Endothelial cell (in vitro differentiated cells): ENCODE measurements at regions not wholly inside any gene's neighbourhood (a gene's known extent, or its start where the extent isn't known, plus 50 kb on each side); places are given as distances from the start of the nearest gene placed in this dataset.

Source experiments
- DNase-seq: peaks from one replicate; pipeline ENCODE4 v3.0.0; 2021; ENCODE audit warnings: low spot score
- H3K27ac Mint-ChIP-seq: one replicate; pipeline ENCODE4 v1.8.0; 2021; ENCODE audit warnings: mixed read lengths, inconsistent platforms; ENCODE audit not compliant: unreplicated experiment
- H3K27me3 Mint-ChIP-seq: one replicate; pipeline ENCODE4 v1.8.0; 2021; ENCODE audit warnings: mild to moderate bottlenecking, moderate library complexity, mixed read lengths, inconsistent platforms; ENCODE audit not compliant: unreplicated experiment
- H3K36me3 Mint-ChIP-seq: one replicate; pipeline ENCODE4 v1.8.0; 2021; ENCODE audit warnings: mild to moderate bottlenecking, low read depth, mixed read lengths, inconsistent platforms; ENCODE audit not compliant: unreplicated experiment
- H3K4me1 Mint-ChIP-seq: one replicate; pipeline ENCODE4 v1.8.0; 2021; ENCODE audit warnings: mild to moderate bottlenecking, mixed read lengths, inconsistent platforms; ENCODE audit not compliant: unreplicated experiment
- H3K4me3 Mint-ChIP-seq: one replicate; pipeline ENCODE4 v1.8.0; 2021; ENCODE audit warnings: mild to moderate bottlenecking, mixed read lengths, inconsistent platforms; ENCODE audit not compliant: unreplicated experiment
- H3K9me3 Mint-ChIP-seq: one replicate; pipeline ENCODE4 v1.8.0; 2021; ENCODE audit warnings: mixed read lengths, inconsistent platforms; ENCODE audit not compliant: unreplicated experiment
- CTCF ChIP-seq: fragments of 200-600 bp; sonication (generic); IDR thresholded peaks from one replicate; pipeline ENCODE4 v1.5.0; 2021; ENCODE audit warnings: antibody characterized with exemption; ENCODE audit not compliant: unreplicated experiment

DNA sequence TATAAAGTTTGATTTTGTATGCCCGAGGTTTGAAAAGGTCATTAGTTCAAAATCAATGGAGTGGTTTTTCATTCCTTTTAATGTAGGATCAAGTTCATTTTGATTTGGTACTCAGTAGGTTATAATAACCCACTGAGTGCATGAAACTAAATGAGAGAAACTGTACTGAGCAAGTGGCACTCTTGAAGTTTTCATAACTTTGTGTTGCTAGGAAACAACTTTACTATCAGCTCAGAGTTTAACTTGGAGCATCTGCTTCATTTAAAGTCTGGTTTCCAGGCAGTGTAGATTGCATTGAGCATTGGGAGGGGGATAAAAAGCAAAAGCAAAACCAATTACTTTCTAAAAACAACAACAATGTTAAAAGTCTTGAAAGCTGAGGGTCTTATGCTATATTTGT lies 1361.6 kb upstream of the CHAC2 start:
- no peak overlapping the region for H3K27ac Mint-ChIP-seq
- no peaks in the 10 kb centered on the region for H3K4me1 Mint-ChIP-seq

DNA sequence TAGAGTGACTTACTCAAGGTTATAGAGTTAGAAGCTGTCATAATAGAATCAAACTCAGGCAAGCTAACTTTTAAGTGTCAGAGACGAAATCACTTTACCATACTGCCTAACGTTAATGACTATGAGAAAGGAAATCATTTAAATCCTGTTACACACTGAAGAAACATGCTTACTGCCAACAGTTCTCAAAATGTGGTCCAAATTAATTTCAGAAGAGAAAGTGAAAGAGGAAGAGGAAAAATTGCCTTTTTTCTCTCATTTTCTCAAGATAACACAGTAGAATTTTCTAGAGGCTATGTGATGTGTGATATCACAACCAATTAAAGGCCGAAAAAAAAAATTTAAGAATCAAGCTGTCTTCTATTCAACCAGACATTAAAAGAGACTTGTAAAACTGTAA lies 1362.7 kb upstream of the CHAC2 start:
- no peak overlapping the region for H3K27ac Mint-ChIP-seq
- no peaks in the 10 kb centered on the region for H3K4me1 Mint-ChIP-seq
- no peaks in the 10 kb centered on the region for H3K9me3 Mint-ChIP-seq
- no peak overlapping the region for H3K4me3 Mint-ChIP-seq
- no peak for TF ChIP-seq CTCF
- no peaks in the 10 kb centered on the region for H3K27me3 Mint-ChIP-seq
- no peaks in the 10 kb centered on the region for H3K36me3 Mint-ChIP-seq
- DNase-seq: no peak

More for the DNA sequence above, 1361.6 kb upstream of the CHAC2 start:
- Mint-ChIP-seq H3K4me3 (no peak overlapping the region), H3K36me3 (no peaks in the 10 kb centered on the region), H3K9me3 (no peaks in the 10 kb centered on the region), H3K27me3 (peaks cover 2% of the 10 kb centered on the region)
- DNase-seq: no peak
- no peak for TF ChIP-seq CTCF

GRCh38 chr2:52404046-52404445 lies 1363.6 kb upstream of the CHAC2 start:
- Mint-ChIP-seq H3K4me1 (no peaks in the 10 kb centered on the region), H3K4me3 (no peak overlapping the region), H3K27me3 (no peaks in the 10 kb centered on the region), H3K36me3 (no peaks in the 10 kb centered on the region), H3K9me3 (no peaks in the 10 kb centered on the region), H3K27ac (no peak overlapping the region)
- no peak for DNase-seq
- no peak for TF ChIP-seq CTCF

DNA sequence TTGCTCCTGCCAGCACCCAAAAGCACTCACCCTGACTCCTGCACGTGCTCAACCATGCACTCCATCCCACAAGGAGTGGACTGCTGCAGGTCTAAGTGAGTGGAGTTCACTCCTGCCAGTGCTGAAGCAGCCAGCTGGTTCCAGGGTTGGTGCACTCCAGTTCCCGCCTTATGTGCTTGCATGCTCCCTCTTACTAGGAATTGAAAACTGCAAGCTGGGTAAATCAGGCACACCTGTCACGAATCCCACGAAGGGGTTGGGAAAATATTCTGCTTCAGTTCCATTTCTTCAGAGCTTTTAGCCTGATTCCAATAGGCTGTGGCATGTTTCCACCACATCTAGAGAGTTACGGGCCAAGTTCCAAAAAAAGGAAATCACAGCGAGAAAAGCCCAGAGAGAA lies 1365.5 kb upstream of the CHAC2 start:
- H3K36me3 Mint-ChIP-seq: no peaks in the 10 kb centered on the region
- H3K4me3 Mint-ChIP-seq: no peak overlapping the region
- H3K9me3 Mint-ChIP-seq: no peaks in the 10 kb centered on the region
- DNase-seq: no peak
- no peak for TF ChIP-seq CTCF
- no peak overlapping the region for H3K27ac Mint-ChIP-seq
- H3K27me3 Mint-ChIP-seq: no peaks in the 10 kb centered on the region
- no peaks in the 10 kb centered on the region for H3K4me1 Mint-ChIP-seq

- Mint-ChIP-seq H3K36me3 (no peaks in the 10 kb centered on the region), H3K4me1 (no peaks in the 10 kb centered on the region), H3K9me3 (no peaks in the 10 kb centered on the region), H3K27ac (no peak overlapping the region), H3K4me3 (no peak overlapping the region), H3K27me3 (no peaks in the 10 kb centered on the region)
- TF ChIP-seq CTCF: no peak
- DNase-seq: no peak
These were observed 1364.9 kb upstream of the NRXN1 start for GRCh38 chr2:52396836-52397235.
